HepG2 (cell line): ENCODE measurements at regions not wholly inside any gene's neighbourhood (a gene's known extent, or its start where the extent isn't known, plus 50 kb on each side); places are given as distances from the start of the nearest gene placed in this dataset.
"Not testable (repeated sequence)": the region's sequence is repeated elsewhere in the genome, so short reads cannot be mapped to it uniquely, and the experiment has no call there.

ENCODE experiments used
- BRCA1 ChIP-seq: sonication (generic); formaldehyde crosslinking; IDR thresholded peaks from 2 replicates; pipeline ENCODE4 v1.4.0; 2020; ENCODE audit warnings: missing genetic modification reagents
- EZH2 ChIP-seq: conservative IDR thresholded peaks from 2 replicates; pipeline ENCODE4 v1.6.1; 2012; ENCODE audit warnings: mild to moderate bottlenecking, low read depth, low read length, moderate library complexity
- MTA3 ChIP-seq: sonication (generic); formaldehyde crosslinking; IDR thresholded peaks from 2 replicates; pipeline ENCODE4 v1.4.0; 2020; ENCODE audit warnings: missing genetic modification reagents
- NCOA1 ChIP-seq: sonication (generic); formaldehyde crosslinking; IDR thresholded peaks from 2 replicates; pipeline ENCODE4 v1.9.0; 2021; ENCODE audit warnings: missing genetic modification reagents
- NFYB ChIP-seq: sonication (generic); formaldehyde crosslinking; IDR thresholded peaks from 2 replicates; pipeline ENCODE4 v1.4.0; 2020; ENCODE audit warnings: missing genetic modification reagents
- POLR2A ChIP-seq, 2 experiments: IDR thresholded peaks; 2 replicates each; pipeline ENCODE4 v1.6.1; 2011; ENCODE audit warnings: low read depth in 2 of 2, low read length in 2 of 2, mild to moderate bottlenecking in 1 of 2, moderate library complexity in 1 of 2; ENCODE audit not compliant: insufficient read depth in 1 of 2
- REST ChIP-seq, 2 experiments: IDR thresholded peaks; 2 replicates each; pipeline ENCODE4 v1.6.1; 2011 to 2012; ENCODE audit warnings: low read length in 2 of 2, borderline replicate concordance in 1 of 2, low read depth in 1 of 2, mild to moderate bottlenecking in 1 of 2, moderate library complexity in 1 of 2
- TF ChIP-seq, protein P1 (sequence below): sonication (generic); formaldehyde crosslinking; IDR thresholded peaks from 2 replicates; pipeline ENCODE4 v1.5.0; 2020; ENCODE audit warnings: mild to moderate bottlenecking, missing genetic modification reagents, moderate library complexity

GRCh38 chr15:20003471-20003870, 538.1 kb downstream of the GOLGA6L6 start:
- TF ChIP-seq BRCA1 (CRISPR knock-in tag); NCOA1; POLR2A (IDR thresholded peaks at IDR 0.05; ENCODE audit: insufficient read depth in 1 of 2, low read depth in 2 of 2, low read length in 2 of 2); NFYB (CRISPR knock-in tag); MTA3; REST (IDR thresholded peaks at IDR 0.05; ENCODE audit: borderline replicate concordance in 1 of 2, low read depth in 1 of 2, low read length in 2 of 2); EZH2: not testable (repeated sequence)
- TF ChIP-seq, protein P1, sequence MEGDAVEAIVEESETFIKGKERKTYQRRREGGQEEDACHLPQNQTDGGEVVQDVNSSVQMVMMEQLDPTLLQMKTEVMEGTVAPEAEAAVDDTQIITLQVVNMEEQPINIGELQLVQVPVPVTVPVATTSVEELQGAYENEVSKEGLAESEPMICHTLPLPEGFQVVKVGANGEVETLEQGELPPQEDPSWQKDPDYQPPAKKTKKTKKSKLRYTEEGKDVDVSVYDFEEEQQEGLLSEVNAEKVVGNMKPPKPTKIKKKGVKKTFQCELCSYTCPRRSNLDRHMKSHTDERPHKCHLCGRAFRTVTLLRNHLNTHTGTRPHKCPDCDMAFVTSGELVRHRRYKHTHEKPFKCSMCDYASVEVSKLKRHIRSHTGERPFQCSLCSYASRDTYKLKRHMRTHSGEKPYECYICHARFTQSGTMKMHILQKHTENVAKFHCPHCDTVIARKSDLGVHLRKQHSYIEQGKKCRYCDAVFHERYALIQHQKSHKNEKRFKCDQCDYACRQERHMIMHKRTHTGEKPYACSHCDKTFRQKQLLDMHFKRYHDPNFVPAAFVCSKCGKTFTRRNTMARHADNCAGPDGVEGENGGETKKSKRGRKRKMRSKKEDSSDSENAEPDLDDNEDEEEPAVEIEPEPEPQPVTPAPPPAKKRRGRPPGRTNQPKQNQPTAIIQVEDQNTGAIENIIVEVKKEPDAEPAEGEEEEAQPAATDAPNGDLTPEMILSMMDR (CRISPR knock-in tag): not testable (repeated sequence)
